Fibroblast of lung (primary cell): ENCODE measurements at regions not wholly inside any gene's neighbourhood (a gene's known extent, or its start where the extent isn't known, plus 50 kb on each side); places are given as distances from the start of the nearest gene placed in this dataset.

Source experiments
- EZH2 ChIP-seq: IDR thresholded peaks from 2 replicates; pipeline ENCODE4 v1.5.1; 2012; ENCODE audit warnings: low read length, control low read depth, mild to moderate bottlenecking; ENCODE audit errors: missing control alignments
- TF ChIP-seq, protein P1 (sequence below), 2 donors: IDR thresholded peaks in 1 of 2; conservative IDR thresholded peaks in 1 of 2; 1 replicate in 1 of 2; 2 replicates in 1 of 2; pipeline ENCODE4 v1.5.1; 2011 to 2012; ENCODE audit warnings: low read length in 2 of 2, control low read depth in 1 of 2, inconsistent platforms in 1 of 2, low read depth in 1 of 2, mild to moderate bottlenecking in 1 of 2

DNA sequence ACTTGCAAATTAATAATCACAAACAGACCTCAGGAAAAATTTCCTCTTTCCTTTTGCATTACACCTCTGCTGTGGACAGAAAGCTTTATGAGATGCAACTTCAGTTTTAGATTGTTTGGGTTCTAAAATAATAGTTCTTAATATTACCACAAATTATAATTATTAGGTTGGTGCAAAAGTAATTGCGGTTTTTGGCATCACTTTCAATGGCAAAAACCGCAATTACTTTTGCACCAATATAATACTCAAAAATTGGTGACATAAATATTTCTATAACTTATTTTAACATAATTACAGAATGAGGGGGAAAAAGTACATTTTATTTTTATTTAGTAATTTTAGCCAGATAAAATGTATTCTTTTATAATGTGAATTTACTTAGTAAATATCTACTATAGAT, 804.4 kb upstream of the FAM98A start:
- TF ChIP-seq, protein P1, sequence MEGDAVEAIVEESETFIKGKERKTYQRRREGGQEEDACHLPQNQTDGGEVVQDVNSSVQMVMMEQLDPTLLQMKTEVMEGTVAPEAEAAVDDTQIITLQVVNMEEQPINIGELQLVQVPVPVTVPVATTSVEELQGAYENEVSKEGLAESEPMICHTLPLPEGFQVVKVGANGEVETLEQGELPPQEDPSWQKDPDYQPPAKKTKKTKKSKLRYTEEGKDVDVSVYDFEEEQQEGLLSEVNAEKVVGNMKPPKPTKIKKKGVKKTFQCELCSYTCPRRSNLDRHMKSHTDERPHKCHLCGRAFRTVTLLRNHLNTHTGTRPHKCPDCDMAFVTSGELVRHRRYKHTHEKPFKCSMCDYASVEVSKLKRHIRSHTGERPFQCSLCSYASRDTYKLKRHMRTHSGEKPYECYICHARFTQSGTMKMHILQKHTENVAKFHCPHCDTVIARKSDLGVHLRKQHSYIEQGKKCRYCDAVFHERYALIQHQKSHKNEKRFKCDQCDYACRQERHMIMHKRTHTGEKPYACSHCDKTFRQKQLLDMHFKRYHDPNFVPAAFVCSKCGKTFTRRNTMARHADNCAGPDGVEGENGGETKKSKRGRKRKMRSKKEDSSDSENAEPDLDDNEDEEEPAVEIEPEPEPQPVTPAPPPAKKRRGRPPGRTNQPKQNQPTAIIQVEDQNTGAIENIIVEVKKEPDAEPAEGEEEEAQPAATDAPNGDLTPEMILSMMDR (conservative IDR thresholded peaks at IDR 0.05 in 1 of 2, IDR thresholded peaks at IDR 0.05 in 1 of 2; ENCODE audit: low read depth in 1 of 2, low read length in 2 of 2), result no peak
- no peak for TF ChIP-seq EZH2
